Breast epithelium (tissue), 4 donors: ENCODE measurements at regions not wholly inside any gene's neighbourhood (a gene's known extent, or its start where the extent isn't known, plus 50 kb on each side); places are given as distances from the start of the nearest gene placed in this dataset.
"Not testable (repeated sequence)": the region's sequence is repeated elsewhere in the genome, so short reads cannot be mapped to it uniquely, and the experiment has no call there.

Experiments
- DNase-seq, 2 donors: peaks; one replicate each; pipeline ENCODE4 v3.0.0-alpha.2; 2019; ENCODE audit warnings: low spot score in 2 of 2
- H3K27ac ChIP-seq, 2 donors: fragments of 200-600 bp; sonication (generic) in 1 of 2; one replicate each; pipeline ENCODE4 v1.5.1; 2016 to 2019; ENCODE audit warnings: mild to moderate bottlenecking in 1 of 2
- H3K27me3 ChIP-seq, 2 donors: fragments of 200-600 bp; sonication (generic) in 1 of 2; one replicate each; pipeline versions ENCODE4 v1.5.1 to v1.6.0; 2017 to 2019; ENCODE audit warnings: control low read depth in 1 of 2, mild to moderate bottlenecking in 1 of 2
- H3K36me3 ChIP-seq: fragments of 200-600 bp; one replicate; pipeline ENCODE4 v1.5.1; 2019
- H3K4me1 ChIP-seq, 2 donors: fragments of 200-600 bp; sonication (generic); one replicate each; pipeline ENCODE4 v1.5.1; 2016 to 2019; ENCODE audit warnings: control low read depth in 1 of 2
- H3K4me3 ChIP-seq, 3 donors: fragments of 200-600 bp; sonication (generic); 1 replicate in 2 of 3; 2 replicates in 1 of 3; pipeline ENCODE4 v1.5.1; 2016 to 2019; ENCODE audit warnings: mild to moderate bottlenecking in 3 of 3, moderate library complexity in 2 of 3
- H3K9me3 ChIP-seq, 2 donors: fragments of 200-600 bp; sonication (generic) in 1 of 2; one replicate each; pipeline ENCODE4 v1.5.1; 2016 to 2019; ENCODE audit warnings: control low read depth in 1 of 2
- POLR2A ChIP-seq: fragments of 450-650 bp; IDR thresholded peaks from one replicate; pipeline ENCODE4 v1.6.1; 2016; ENCODE audit warnings: antibody characterized with exemption, mild to moderate bottlenecking, moderate library complexity
- POLR2AphosphoS5 ChIP-seq, 3 donors: sonication (generic); formaldehyde crosslinking; IDR thresholded peaks; one replicate each; pipeline ENCODE4 v1.6.1; 2017; ENCODE audit warnings: antibody characterized with exemption in 3 of 3
- intact Hi-C: fragments of 100-400 bp; cut with DNase I; formaldehyde crosslinking; loops from one replicate; pipeline ENCODE4 v1.15.1; 2023; ENCODE audit warnings: low total_unique reads
- TF ChIP-seq, protein P1 (sequence below), 3 donors: fragments of 450-650 bp; IDR thresholded peaks; one replicate each; pipeline ENCODE4 v1.5.1; 2016 to 2017; ENCODE audit warnings: antibody characterized with exemption in 3 of 3, mild to moderate bottlenecking in 3 of 3, moderate library complexity in 3 of 3

DNA sequence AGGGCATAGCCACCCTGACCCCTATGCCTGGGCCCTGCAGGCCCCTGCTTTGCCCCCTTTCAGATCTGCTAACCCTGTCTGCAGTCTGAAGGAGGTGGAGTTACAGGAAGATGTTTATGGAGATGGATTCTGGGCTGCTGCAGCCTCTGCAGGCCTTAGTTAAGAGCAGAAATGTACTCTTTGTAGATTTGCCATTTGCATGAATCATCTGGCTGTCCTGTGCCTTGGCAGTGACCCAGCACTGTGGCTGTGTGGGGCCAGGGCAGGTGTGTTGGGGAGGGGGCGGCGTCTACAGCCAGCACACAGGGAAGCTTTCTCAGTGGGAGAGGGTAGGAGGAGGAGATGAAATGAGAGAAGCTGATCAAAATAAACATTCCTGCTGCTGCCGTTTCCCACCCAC lies 867.3 kb downstream of the PLA2G4A start:
- DNase-seq = no peak
- Histone ChIP-seq H3K36me3 (no peaks in the 10 kb centered on the region), H3K27ac (no peak overlapping the region), H3K9me3 (no peaks in the 10 kb centered on the region), H3K4me1 (no peaks in the 10 kb centered on the region), H3K27me3 (no peaks in the 10 kb centered on the region), H3K4me3 (no peak overlapping the region)
- intact Hi-C loops = no loop called here
- TF ChIP-seq POLR2A (no peak), POLR2AphosphoS5 (IDR thresholded peaks at IDR 0.05) (no peak)
- TF ChIP-seq, protein P1, sequence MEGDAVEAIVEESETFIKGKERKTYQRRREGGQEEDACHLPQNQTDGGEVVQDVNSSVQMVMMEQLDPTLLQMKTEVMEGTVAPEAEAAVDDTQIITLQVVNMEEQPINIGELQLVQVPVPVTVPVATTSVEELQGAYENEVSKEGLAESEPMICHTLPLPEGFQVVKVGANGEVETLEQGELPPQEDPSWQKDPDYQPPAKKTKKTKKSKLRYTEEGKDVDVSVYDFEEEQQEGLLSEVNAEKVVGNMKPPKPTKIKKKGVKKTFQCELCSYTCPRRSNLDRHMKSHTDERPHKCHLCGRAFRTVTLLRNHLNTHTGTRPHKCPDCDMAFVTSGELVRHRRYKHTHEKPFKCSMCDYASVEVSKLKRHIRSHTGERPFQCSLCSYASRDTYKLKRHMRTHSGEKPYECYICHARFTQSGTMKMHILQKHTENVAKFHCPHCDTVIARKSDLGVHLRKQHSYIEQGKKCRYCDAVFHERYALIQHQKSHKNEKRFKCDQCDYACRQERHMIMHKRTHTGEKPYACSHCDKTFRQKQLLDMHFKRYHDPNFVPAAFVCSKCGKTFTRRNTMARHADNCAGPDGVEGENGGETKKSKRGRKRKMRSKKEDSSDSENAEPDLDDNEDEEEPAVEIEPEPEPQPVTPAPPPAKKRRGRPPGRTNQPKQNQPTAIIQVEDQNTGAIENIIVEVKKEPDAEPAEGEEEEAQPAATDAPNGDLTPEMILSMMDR (IDR thresholded peaks at IDR 0.05) = no peak

DNA sequence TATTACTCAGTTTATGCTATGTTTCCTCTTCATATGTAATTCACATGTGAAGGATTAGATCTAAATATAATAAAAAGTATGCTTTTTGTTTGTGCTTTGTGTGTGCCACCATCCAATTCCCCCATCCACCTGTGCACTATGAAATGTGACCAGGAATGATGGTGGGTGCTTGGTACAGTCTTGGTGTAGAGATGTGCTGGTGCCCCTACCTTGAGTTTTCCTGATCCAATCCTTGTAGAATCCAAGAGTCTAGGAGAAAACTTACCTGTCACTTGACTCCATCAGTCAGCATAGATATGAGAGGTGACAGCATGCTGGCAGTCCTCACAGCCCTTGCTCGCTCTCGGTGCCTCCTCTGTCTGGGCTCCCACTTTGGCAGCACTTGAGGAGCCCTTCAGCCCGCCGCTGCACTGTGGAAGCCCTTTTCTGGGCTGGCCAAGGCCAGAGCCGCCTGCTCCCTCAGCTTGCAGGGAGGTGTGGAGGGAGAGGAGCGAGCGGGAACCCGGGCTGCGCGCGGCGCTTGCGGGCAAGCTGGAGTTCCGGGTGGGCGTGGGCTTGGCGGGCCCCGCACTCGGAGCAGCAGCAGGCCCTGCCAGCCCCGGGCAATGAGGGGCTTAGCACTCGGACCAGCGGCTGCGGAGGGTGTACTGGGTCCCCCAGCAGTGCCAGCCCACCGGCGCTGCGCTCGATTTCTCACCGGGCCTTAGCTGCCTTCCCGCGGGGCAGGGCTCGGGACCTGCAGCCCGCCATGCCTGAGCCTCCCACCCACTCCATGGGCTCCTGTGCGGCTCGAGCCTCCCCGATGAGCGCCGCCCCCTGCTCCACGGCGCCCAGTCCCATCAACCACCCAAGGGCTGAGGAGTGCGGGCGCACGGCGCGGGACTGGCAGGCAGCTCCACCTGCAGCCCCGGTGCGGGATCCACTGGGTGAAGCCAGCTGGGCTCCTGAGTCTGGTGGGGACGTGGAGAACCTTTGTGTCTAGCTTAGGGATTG lies 874.7 kb downstream of the PLA2G4A start:
- H3K27ac ChIP-seq, DNase-seq, H3K9me3 ChIP-seq, H3K36me3 ChIP-seq, H3K4me3 ChIP-seq, H3K27me3 ChIP-seq, H3K4me1 ChIP-seq: not testable (repeated sequence)
- intact Hi-C loops = loop anchor here (5.0 kb wide), 1 partner anchor 34 kb away; no protein-coding TSS in a partner anchor

DNA sequence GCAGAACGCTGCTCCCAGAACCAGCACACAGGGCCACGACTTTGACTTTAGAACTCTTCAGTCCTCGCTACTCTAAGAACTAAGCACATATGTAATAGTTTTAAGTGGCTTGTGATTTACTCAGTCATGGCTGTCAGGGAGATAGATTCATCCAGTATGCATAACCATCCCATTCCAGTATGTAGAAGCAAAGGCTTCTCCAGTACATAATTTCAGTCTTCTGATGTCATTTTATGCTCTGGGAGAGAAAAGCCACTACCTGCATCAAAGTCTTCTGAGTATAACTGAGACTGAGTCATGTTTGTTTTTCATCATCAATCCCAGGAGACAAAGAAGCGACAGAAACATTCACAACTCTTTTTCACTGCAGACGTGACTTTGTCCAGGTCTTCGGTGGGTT lies 885.7 kb downstream of the PLA2G4A start:
- Histone ChIP-seq H3K9me3 (no peaks in the 10 kb centered on the region), H3K27me3 (no peaks in the 10 kb centered on the region), H3K36me3 (no peaks in the 10 kb centered on the region), H3K27ac (no peak overlapping the region), H3K4me3 (no peak overlapping the region), H3K4me1 (no peaks in the 10 kb centered on the region)
- intact Hi-C loops = no loop called here
- TF ChIP-seq POLR2AphosphoS5 (IDR thresholded peaks at IDR 0.05) = no peak
- DNase-seq = no peak

DNA sequence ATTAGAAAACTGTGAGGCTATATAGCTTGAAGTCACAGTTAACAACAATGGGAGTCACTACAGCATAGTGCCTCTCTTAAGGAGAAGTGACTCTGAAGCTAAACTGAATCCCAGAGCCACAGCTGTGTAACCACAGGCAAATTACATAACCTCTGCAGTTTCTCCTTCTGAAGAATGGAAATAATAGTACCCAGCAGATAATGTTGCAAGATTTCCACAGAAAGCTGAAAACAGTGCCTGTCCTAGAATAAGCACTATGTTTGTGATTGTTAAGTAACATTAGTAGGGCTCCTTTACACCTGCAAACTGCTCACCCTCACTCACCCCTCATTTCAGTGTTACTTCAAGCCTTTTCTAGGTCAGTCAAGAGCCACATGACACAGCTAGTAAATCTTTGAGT lies 886.7 kb downstream of the PLA2G4A start:
- TF ChIP-seq POLR2A (no peak), POLR2AphosphoS5 (IDR thresholded peaks at IDR 0.05) (no peak)
- TF ChIP-seq, protein P1 (IDR thresholded peaks at IDR 0.05) = no peak
- no peaks in the 10 kb centered on the region for H3K9me3 ChIP-seq
- intact Hi-C loops = no loop called here
- DNase-seq = no peak
- no peaks in the 10 kb centered on the region for H3K27me3 ChIP-seq
- no peak overlapping the region for H3K27ac ChIP-seq
- H3K36me3 ChIP-seq = no peaks in the 10 kb centered on the region
- H3K4me3 ChIP-seq = no peak overlapping the region
- no peaks in the 10 kb centered on the region for H3K4me1 ChIP-seq

DNA sequence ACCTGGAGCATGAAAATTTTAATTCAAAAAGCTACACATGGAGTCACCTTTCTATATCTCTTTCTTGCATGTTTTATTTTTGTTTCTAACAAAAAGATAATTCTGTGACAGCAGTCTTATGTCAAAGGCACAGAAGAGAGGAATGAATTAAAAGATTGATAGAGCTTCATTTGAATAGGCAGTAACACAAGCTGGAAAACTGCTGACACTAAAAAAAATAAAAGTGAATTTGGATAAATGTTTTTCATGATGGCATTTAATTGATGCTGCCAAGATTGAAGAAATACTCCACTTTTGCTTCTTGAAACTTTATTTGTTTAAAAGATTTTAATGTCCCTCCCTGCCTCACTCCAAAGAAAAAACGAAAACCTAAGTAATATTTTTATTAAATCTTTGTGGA lies 887.4 kb downstream of the PLA2G4A start:
- intact Hi-C loops = no loop called here

DNA sequence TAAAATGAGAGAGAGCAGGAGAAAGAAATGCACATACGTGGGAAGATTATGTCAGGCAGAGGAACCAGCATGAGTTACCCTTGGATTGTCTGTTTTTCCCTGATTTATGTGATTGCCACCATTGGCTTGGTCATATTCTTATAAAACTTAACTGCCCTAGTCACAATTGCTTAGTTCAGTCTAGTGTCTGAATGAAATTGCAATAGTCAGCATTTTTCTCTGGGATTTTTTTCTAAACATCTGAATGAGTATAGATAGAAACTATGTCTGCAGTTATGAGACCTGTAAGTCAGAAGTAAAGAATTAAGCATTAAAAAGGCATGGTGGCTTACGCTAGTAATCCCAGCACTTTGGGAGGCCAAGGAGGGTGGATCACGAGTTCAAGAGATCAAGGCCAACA lies 889.8 kb downstream of the PLA2G4A start:
- no peak for TF ChIP-seq POLR2A
- no peak for TF ChIP-seq POLR2AphosphoS5 (IDR thresholded peaks at IDR 0.05)
- TF ChIP-seq, protein P1 (IDR thresholded peaks at IDR 0.05) = no peak
- H3K9me3 ChIP-seq = no peaks in the 10 kb centered on the region

More for the DNA sequence above, 887.4 kb downstream of the PLA2G4A start:
- H3K4me1 ChIP-seq = no peaks in the 10 kb centered on the region
- DNase-seq = no peak
- H3K4me3 ChIP-seq = no peak overlapping the region
- no peaks in the 10 kb centered on the region for H3K36me3 ChIP-seq
- H3K9me3 ChIP-seq = no peaks in the 10 kb centered on the region
- H3K27ac ChIP-seq = no peak overlapping the region
- no peaks in the 10 kb centered on the region for H3K27me3 ChIP-seq
- TF ChIP-seq POLR2A = no peak
- TF ChIP-seq POLR2AphosphoS5 (IDR thresholded peaks at IDR 0.05) = no peak
- TF ChIP-seq, protein P1 (IDR thresholded peaks at IDR 0.05) = no peak

More for the DNA sequence above, 889.8 kb downstream of the PLA2G4A start:
- H3K4me3 ChIP-seq = no peak overlapping the region
- intact Hi-C loops = no loop called here
- DNase-seq = no peak
- H3K27me3 ChIP-seq = no peaks in the 10 kb centered on the region
- H3K27ac ChIP-seq = no peak overlapping the region
- no peaks in the 10 kb centered on the region for H3K4me1 ChIP-seq
- H3K36me3 ChIP-seq = no peaks in the 10 kb centered on the region
